ENCODE measurements at regions not wholly inside any gene's neighbourhood (a gene's known extent, or its start where the extent isn't known, plus 50 kb on each side); places are given as distances from the start of the nearest gene placed in this dataset.
"Not testable (repeated sequence)": the region's sequence is repeated elsewhere in the genome, so short reads cannot be mapped to it uniquely, and the experiment has no call there.

DNA sequence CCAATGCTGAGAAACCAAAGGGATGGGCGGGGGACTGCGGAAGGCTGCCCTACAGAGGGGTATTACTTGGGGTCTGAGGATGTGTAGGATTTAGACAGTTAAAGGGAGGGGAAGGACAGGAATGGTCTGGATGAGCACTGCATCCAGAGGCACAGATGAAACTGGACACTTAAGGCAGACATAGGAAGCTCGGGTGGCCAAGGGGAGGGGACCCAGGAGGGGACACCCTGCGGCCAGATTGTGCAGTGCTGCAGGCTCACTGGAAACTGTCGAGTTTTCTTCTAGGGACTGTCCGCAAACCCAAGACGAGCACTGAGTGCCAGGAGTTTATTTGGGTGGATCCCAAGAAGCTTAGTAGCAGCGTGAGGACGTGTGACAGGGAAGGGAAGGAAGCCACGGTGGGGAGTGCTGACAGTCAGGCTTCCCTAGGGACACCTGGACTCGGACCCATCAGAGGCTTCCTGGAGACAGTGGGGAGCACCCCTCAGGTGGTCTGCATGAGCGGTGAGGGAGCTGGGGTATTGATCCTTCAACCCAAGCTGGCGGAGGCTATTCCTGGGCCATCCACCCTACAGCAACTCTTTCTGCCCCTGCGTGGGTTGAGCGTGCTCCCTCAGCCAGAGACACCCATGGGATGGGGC is 278.7 kb downstream of the FOXL1 start:
- no peak for ATAC-seq
- CTCF ChIA-PET, result no interaction called here
- Histone ChIP-seq H3K4me1 (peaks cover 10% of the 10 kb centered on the region), H3K4me2 (no peak overlapping the region), H3K4me3 (no peak overlapping the region), H3K27ac (no peak overlapping the region), H3K9me3 (no peaks in the 10 kb centered on the region)
- no peak for DNase-seq (ENCODE audit: low read depth in 1 of 2, low spot score in 1 of 2)
- WGBS (ENCODE audit: missing lambda C conversion rate), result 70% methylated on average over 13 of the region's 15 CpGs
- no peak for FAIRE-seq
- no peak for TF ChIP-seq HEYL (CRISPR knock-in tag; IDR thresholded peaks at IDR 0.05)
- TF ChIP-seq, protein P1, sequence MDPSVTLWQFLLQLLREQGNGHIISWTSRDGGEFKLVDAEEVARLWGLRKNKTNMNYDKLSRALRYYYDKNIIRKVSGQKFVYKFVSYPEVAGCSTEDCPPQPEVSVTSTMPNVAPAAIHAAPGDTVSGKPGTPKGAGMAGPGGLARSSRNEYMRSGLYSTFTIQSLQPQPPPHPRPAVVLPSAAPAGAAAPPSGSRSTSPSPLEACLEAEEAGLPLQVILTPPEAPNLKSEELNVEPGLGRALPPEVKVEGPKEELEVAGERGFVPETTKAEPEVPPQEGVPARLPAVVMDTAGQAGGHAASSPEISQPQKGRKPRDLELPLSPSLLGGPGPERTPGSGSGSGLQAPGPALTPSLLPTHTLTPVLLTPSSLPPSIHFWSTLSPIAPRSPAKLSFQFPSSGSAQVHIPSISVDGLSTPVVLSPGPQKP (IDR thresholded peaks at IDR 0.05; ENCODE audit: low read depth, low read length), result no peak
- TF ChIP-seq, protein P2, sequence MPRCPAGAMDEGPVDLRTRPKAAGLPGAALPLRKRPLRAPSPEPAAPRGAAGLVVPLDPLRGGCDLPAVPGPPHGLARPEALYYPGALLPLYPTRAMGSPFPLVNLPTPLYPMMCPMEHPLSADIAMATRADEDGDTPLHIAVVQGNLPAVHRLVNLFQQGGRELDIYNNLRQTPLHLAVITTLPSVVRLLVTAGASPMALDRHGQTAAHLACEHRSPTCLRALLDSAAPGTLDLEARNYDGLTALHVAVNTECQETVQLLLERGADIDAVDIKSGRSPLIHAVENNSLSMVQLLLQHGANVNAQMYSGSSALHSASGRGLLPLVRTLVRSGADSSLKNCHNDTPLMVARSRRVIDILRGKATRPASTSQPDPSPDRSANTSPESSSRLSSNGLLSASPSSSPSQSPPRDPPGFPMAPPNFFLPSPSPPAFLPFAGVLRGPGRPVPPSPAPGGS (IDR thresholded peaks at IDR 0.05), result no peak
- no peak for TF ChIP-seq EHF (CRISPR knock-in tag; IDR thresholded peaks at IDR 0.05)
- POLR2A ChIA-PET, result no interaction called here

DNA sequence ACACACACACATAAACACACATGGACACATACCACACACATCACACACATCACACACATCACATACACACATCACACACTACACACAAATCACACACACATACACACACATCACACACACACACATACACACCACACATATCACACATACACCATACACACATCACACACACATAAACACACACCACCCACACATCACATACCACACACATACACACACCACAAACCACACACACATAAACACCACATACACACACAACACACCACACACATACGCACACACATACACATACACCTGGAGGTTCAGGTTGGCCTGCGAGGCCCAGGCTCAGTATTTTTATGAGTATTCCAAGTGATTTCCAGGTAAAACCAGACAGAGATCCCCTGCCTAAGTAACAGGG is 279.5 kb downstream of the FOXL1 start:
- Histone ChIP-seq H3K4me2 (no peak overlapping the region), H3K4me3 (no peak overlapping the region), H3K4me1 (peaks cover 10% of the 10 kb centered on the region), H3K27ac (no peak overlapping the region), H3K9me3 (no peaks in the 10 kb centered on the region)
- TF ChIP-seq HDAC2 (IDR thresholded peaks at IDR 0.05), result no peak
- TF ChIP-seq JUN (IDR thresholded peaks at IDR 0.05), result no peak
- TF ChIP-seq ZNF302 (CRISPR knock-in tag; IDR thresholded peaks at IDR 0.05), result no peak
- TF ChIP-seq ZSCAN20 (CRISPR knock-in tag; IDR thresholded peaks at IDR 0.05), result no peak
- TF ChIP-seq, protein P1 (IDR thresholded peaks at IDR 0.05; ENCODE audit: low read depth, low read length), result no peak
- no peak for ATAC-seq
- CTCF ChIA-PET, result no interaction called here
- no peak for FAIRE-seq
- WGBS (ENCODE audit: missing lambda C conversion rate), result 94% methylated on average over 2 of the region's 2 CpGs
- POLR2A ChIA-PET, result no interaction called here
- DNase-seq (ENCODE audit: low read depth in 1 of 2, low spot score in 1 of 2), result no peak

DNA sequence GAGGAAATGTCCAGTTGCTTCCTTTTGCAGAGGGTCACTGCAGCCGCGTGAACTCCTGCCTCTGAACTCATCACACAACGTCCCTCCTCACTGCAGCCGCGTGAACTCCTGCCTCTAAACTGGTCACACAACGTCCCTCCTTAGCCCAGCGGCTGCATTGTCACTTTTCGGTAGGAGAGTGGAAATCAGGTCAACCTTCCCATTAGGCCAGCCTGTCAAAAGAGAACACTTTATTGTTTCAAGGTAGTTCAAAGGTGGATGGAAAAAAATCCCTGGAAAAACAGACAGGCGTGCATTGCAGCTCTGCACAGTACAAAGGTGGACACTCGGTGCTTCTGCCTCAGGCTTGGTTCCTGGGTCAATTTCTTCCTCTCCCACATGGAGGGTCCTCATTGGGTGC is 280.2 kb downstream of the FOXL1 start:
- no peak for DNase-seq (ENCODE audit: low read depth in 1 of 2, low spot score in 1 of 2)
- no peak for ATAC-seq
- Histone ChIP-seq H3K4me2 (no peak overlapping the region), H3K9me3 (no peaks in the 10 kb centered on the region), H3K4me1 (peaks cover 10% of the 10 kb centered on the region), H3K27ac (no peak overlapping the region), H3K4me3 (no peak overlapping the region)
- ChIA-PET POLR2A (no interaction called here), CTCF (no interaction called here)
- TF ChIP-seq MYC (IDR thresholded peaks at IDR 0.05; ENCODE audit: borderline replicate concordance, low read length), result no peak
- TF ChIP-seq, protein P1 (IDR thresholded peaks at IDR 0.05; ENCODE audit: low read depth, low read length), result no peak
- TF ChIP-seq ZC3H11A (IDR thresholded peaks at IDR 0.05), result no peak
- TF ChIP-seq, protein P3, sequence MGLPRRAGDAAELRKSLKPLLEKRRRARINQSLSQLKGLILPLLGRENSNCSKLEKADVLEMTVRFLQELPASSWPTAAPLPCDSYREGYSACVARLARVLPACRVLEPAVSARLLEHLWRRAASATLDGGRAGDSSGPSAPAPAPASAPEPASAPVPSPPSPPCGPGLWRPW (IDR thresholded peaks at IDR 0.05), result no peak
- TF ChIP-seq, protein P4, sequence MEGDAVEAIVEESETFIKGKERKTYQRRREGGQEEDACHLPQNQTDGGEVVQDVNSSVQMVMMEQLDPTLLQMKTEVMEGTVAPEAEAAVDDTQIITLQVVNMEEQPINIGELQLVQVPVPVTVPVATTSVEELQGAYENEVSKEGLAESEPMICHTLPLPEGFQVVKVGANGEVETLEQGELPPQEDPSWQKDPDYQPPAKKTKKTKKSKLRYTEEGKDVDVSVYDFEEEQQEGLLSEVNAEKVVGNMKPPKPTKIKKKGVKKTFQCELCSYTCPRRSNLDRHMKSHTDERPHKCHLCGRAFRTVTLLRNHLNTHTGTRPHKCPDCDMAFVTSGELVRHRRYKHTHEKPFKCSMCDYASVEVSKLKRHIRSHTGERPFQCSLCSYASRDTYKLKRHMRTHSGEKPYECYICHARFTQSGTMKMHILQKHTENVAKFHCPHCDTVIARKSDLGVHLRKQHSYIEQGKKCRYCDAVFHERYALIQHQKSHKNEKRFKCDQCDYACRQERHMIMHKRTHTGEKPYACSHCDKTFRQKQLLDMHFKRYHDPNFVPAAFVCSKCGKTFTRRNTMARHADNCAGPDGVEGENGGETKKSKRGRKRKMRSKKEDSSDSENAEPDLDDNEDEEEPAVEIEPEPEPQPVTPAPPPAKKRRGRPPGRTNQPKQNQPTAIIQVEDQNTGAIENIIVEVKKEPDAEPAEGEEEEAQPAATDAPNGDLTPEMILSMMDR (IDR thresholded peaks at IDR 0.05), result no peak
- TF ChIP-seq, protein P5, sequence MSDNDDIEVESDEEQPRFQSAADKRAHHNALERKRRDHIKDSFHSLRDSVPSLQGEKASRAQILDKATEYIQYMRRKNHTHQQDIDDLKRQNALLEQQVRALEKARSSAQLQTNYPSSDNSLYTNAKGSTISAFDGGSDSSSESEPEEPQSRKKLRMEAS (IDR thresholded peaks at IDR 0.05), result no peak
- TF ChIP-seq RFX5 (IDR thresholded peaks at IDR 0.05), result no peak
- no peak for TF ChIP-seq ZFP36 (IDR thresholded peaks at IDR 0.05; ENCODE audit: borderline replicate concordance, partially characterized antibody)
- TF ChIP-seq, protein P6, sequence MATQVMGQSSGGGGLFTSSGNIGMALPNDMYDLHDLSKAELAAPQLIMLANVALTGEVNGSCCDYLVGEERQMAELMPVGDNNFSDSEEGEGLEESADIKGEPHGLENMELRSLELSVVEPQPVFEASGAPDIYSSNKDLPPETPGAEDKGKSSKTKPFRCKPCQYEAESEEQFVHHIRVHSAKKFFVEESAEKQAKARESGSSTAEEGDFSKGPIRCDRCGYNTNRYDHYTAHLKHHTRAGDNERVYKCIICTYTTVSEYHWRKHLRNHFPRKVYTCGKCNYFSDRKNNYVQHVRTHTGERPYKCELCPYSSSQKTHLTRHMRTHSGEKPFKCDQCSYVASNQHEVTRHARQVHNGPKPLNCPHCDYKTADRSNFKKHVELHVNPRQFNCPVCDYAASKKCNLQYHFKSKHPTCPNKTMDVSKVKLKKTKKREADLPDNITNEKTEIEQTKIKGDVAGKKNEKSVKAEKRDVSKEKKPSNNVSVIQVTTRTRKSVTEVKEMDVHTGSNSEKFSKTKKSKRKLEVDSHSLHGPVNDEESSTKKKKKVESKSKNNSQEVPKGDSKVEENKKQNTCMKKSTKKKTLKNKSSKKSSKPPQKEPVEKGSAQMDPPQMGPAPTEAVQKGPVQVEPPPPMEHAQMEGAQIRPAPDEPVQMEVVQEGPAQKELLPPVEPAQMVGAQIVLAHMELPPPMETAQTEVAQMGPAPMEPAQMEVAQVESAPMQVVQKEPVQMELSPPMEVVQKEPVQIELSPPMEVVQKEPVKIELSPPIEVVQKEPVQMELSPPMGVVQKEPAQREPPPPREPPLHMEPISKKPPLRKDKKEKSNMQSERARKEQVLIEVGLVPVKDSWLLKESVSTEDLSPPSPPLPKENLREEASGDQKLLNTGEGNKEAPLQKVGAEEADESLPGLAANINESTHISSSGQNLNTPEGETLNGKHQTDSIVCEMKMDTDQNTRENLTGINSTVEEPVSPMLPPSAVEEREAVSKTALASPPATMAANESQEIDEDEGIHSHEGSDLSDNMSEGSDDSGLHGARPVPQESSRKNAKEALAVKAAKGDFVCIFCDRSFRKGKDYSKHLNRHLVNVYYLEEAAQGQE (IDR thresholded peaks at IDR 0.05), result no peak
- no peak for TF ChIP-seq CHD4 (IDR thresholded peaks at IDR 0.05; ENCODE audit: borderline replicate concordance)
- TF ChIP-seq ZNF302 (CRISPR knock-in tag; IDR thresholded peaks at IDR 0.05), result no peak
- FAIRE-seq, result no peak
- 86% methylated on average over 10 of the region's 10 CpGs for WGBS (ENCODE audit: missing lambda C conversion rate)

DNA sequence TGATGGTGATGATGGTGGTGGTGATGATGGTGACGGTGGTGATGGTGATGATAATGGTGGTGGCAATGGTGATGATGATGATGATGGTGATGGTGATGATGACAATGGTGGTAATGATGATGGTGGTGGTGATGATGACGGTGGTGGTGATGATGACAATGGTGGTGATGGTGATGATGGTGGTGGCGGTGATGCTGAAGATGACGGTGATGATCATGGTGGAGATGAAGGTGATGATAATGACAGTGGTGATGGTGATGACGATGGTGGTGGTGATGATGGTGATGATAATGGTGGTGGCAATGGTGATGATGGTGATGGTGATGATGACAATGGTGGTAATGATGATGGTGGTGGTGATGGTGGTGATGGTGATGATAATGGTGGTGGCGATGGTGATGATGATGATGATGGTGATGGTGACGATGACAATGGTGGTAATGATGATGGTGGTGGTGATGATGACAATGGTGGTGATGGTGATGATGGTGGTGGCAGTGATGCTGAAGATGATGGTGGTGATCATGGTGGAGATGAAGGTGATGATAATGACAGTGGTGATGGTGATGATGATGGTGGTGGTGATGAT is 283.0 kb downstream of the FOXL1 start:
- CTCF ChIA-PET; H3K4me1 ChIP-seq; FAIRE-seq; H3K27ac ChIP-seq; POLR2A ChIA-PET; H3K4me3 ChIP-seq; DNase-seq (ENCODE audit: low read depth in 1 of 2, low spot score in 1 of 2); H3K9me3 ChIP-seq; ATAC-seq; H3K4me2 ChIP-seq: not testable (repeated sequence)
- 71% methylated on average over 7 of the region's 7 CpGs for WGBS (ENCODE audit: missing lambda C conversion rate)

Measured in A549 (cell line).